GM23338 (cell line): ENCODE measurements at regions not wholly inside any gene's neighbourhood (a gene's known extent, or its start where the extent isn't known, plus 50 kb on each side); places are given as distances from the start of the nearest gene placed in this dataset.

Source experiments
- ATAC-seq: fragments of 200-7000 bp; cut with Tn5 transposase; 3 replicates; pipeline ENCODE4 v1.9.1; 2020
- DNase-seq: peaks from one replicate; pipeline ENCODE4 v3.0.0-alpha.2; 2015; ENCODE audit warnings: low spot score
- H2AFZ ChIP-seq: fragments of 200-600 bp; sonication (generic); 2 replicates; pipeline ENCODE4 v1.8.0; 2016; ENCODE audit warnings: antibody characterized with exemption, mild to moderate bottlenecking, moderate library complexity
- H3F3A ChIP-seq: fragments of 200-600 bp; sonication (generic); replicated peaks from 2 replicates; pipeline ENCODE4 v1.8.0; 2017; ENCODE audit warnings: antibody characterized with exemption, mixed run types, low read depth
- H3K27ac ChIP-seq: fragments of 200-600 bp; sonication (generic); 2 replicates; pipeline ENCODE4 v1.6.1; 2016; ENCODE audit warnings: low read depth
- H3K27me3 ChIP-seq: fragments of 200-600 bp; sonication (generic); 2 replicates; pipeline ENCODE4 v1.8.0; 2016; ENCODE audit warnings: mild to moderate bottlenecking, mixed run types, moderate library complexity; ENCODE audit not compliant: insufficient read depth
- H3K36me3 ChIP-seq: fragments of 200-600 bp; sonication (generic); 2 replicates; pipeline ENCODE4 v1.8.0; 2016; ENCODE audit warnings: mild to moderate bottlenecking; ENCODE audit not compliant: insufficient read depth
- H3K4me1 ChIP-seq: fragments of 200-600 bp; sonication (generic); 2 replicates; pipeline ENCODE4 v1.8.0; 2016; ENCODE audit warnings: mild to moderate bottlenecking, moderate library complexity; ENCODE audit not compliant: insufficient read depth
- H3K4me2 ChIP-seq: fragments of 200-600 bp; sonication (generic); 2 replicates; pipeline ENCODE4 v1.7.1; 2017; ENCODE audit warnings: mixed run types
- H3K4me3 ChIP-seq: fragments of 200-600 bp; sonication (generic); 2 replicates; pipeline ENCODE4 v1.6.1; 2016; ENCODE audit warnings: mixed run types
- H3K79me2 ChIP-seq: fragments of 200-600 bp; sonication (generic); replicated peaks from 2 replicates; pipeline ENCODE4 v1.8.0; 2017; ENCODE audit warnings: mild to moderate bottlenecking; ENCODE audit not compliant: insufficient read depth
- H3K9me2 ChIP-seq: fragments of 200-600 bp; sonication (generic); 2 replicates; pipeline ENCODE4 v1.8.0; 2017; ENCODE audit not compliant: insufficient read depth
- H4K20me1 ChIP-seq: fragments of 200-600 bp; sonication (generic); replicated peaks from 2 replicates; pipeline ENCODE4 v1.8.0; 2017; ENCODE audit warnings: mild to moderate bottlenecking; ENCODE audit not compliant: insufficient read depth
- H3K27ac Mint-ChIP-seq: 2 replicates; pipeline ENCODE4 v1.8.0; 2020; ENCODE audit warnings: inconsistent platforms, mild to moderate bottlenecking, moderate library complexity, mixed read lengths
- H3K27me3 Mint-ChIP-seq: 3 replicates; pipeline ENCODE4 v1.8.0; 2022; ENCODE audit warnings: low read depth, mild to moderate bottlenecking, moderate library complexity, mixed read lengths, inconsistent platforms; ENCODE audit not compliant: insufficient read depth, poor library complexity
- H3K36me3 Mint-ChIP-seq: 3 replicates; pipeline ENCODE4 v1.8.0; 2021; ENCODE audit warnings: low read depth, mild to moderate bottlenecking, inconsistent platforms, moderate library complexity, mixed read lengths
- H3K4me1 Mint-ChIP-seq: 3 replicates; pipeline ENCODE4 v1.8.0; 2020; ENCODE audit warnings: mild to moderate bottlenecking, inconsistent platforms, mixed read lengths
- H3K4me3 Mint-ChIP-seq: 3 replicates; pipeline ENCODE4 v1.8.0; 2021; ENCODE audit warnings: moderate library complexity, mild to moderate bottlenecking, inconsistent platforms, mixed read lengths
- H3K9me3 Mint-ChIP-seq: 3 replicates; pipeline ENCODE4 v1.8.0; 2020; ENCODE audit warnings: moderate library complexity, mild to moderate bottlenecking, inconsistent platforms, mixed read lengths
- CREB1 ChIP-seq: fragments of 250-450 bp; sonication (Bioruptor Pico); IDR thresholded peaks from 2 replicates; pipeline ENCODE4 v1.5.0; 2020; ENCODE audit warnings: low read depth, mild to moderate bottlenecking, moderate library complexity
- CTCF ChIP-seq, 2 experiments: fragments of 200-600 bp in 1 of 2; sonication (generic) in 1 of 2; conservative IDR thresholded peaks; 2 replicates each; pipeline versions ENCODE4 v1.5.1 to v1.6.1; 2016 to 2017; ENCODE audit warnings: antibody characterized with exemption in 2 of 2, low read depth in 2 of 2, mild to moderate bottlenecking in 2 of 2, moderate library complexity in 1 of 2
- ETS1 ChIP-seq: IDR thresholded peaks from 2 replicates; pipeline ENCODE4 v1.6.1; 2016; ENCODE audit warnings: antibody characterized with exemption
- EZH2 ChIP-seq: fragments of 200-600 bp; sonication (generic); IDR thresholded peaks from one replicate; pipeline ENCODE4 v1.8.0; 2017; ENCODE audit warnings: antibody characterized with exemption, mild to moderate bottlenecking, low read depth; ENCODE audit not compliant: unreplicated experiment
- EZH2phosphoT487 ChIP-seq: fragments of 200-600 bp; sonication (generic); IDR thresholded peaks from one replicate; pipeline ENCODE4 v1.8.1; 2018; ENCODE audit warnings: antibody characterized with exemption; ENCODE audit not compliant: unreplicated experiment
- JUNB ChIP-seq: IDR thresholded peaks from one replicate; pipeline ENCODE4 v1.6.1; 2016; ENCODE audit warnings: antibody characterized with exemption; ENCODE audit not compliant: unreplicated experiment
- NANOG ChIP-seq: IDR thresholded peaks from 2 replicates; pipeline ENCODE4 v1.6.1; 2016; ENCODE audit warnings: antibody characterized with exemption, borderline replicate concordance
- POLR2AphosphoS5 ChIP-seq: IDR thresholded peaks from 2 replicates; pipeline ENCODE4 v1.6.1; 2016; ENCODE audit warnings: antibody characterized with exemption, low read depth
- REST ChIP-seq: IDR thresholded peaks from one replicate; pipeline ENCODE4 v1.6.1; 2018; ENCODE audit warnings: antibody characterized with exemption; ENCODE audit not compliant: unreplicated experiment
- STAT1 ChIP-seq: IDR thresholded peaks from one replicate; pipeline ENCODE4 v1.6.1; 2016; ENCODE audit warnings: antibody characterized with exemption; ENCODE audit not compliant: unreplicated experiment
- ZNF114 ChIP-seq: fragments of 250-450 bp; sonication (Bioruptor Pico); IDR thresholded peaks from 2 replicates; pipeline ENCODE4 v1.5.0; 2020; ENCODE audit warnings: mild to moderate bottlenecking, moderate library complexity

- TF ChIP-seq REST (no peak), STAT1 (no peak), ZNF114 (CRISPR knock-in tag) (no peak), JUNB (no peak), EZH2phosphoT487 (no peak), NANOG (no peak), POLR2AphosphoS5 (no peak)
Observed at GRCh38 chr17:14950686-14951085, 314.4 kb downstream of the PMP22 start (continued).

- H3K4me1 Mint-ChIP-seq = no peaks in the 10 kb centered on the region
- no peaks in the 10 kb centered on the region for H3F3A ChIP-seq
- H3K36me3 Mint-ChIP-seq = no peaks in the 10 kb centered on the region; the same call in 2 of the 3 replicates
- H3K79me2 ChIP-seq = no peaks in the 10 kb centered on the region
- no peak overlapping the region for H3K27ac Mint-ChIP-seq
- no peak overlapping the region for H3K4me2 ChIP-seq
- no peaks in the 10 kb centered on the region; the same call in 2 of the 3 replicates for H3K9me3 Mint-ChIP-seq
- DNase-seq = no peak
- no peak overlapping the region for H3K4me3 ChIP-seq
- no peak overlapping the region for H3K27ac ChIP-seq
- no peaks in the 10 kb centered on the region for H3K4me1 ChIP-seq
- H2AFZ ChIP-seq = no peak overlapping the region
- no peaks in the 10 kb centered on the region for H3K36me3 ChIP-seq
- no peak for ATAC-seq
- no peaks in the 10 kb centered on the region for H3K27me3 Mint-ChIP-seq
- H3K9me2 ChIP-seq = peaks cover 17% of the 10 kb centered on the region
- H4K20me1 ChIP-seq = no peaks in the 10 kb centered on the region
- H3K27me3 ChIP-seq = no peaks in the 10 kb centered on the region
- H3K4me3 Mint-ChIP-seq = no peak overlapping the region
- TF ChIP-seq ETS1 (no peak), JUNB (no peak), STAT1 (no peak), CREB1 (no peak), POLR2AphosphoS5 (no peak), NANOG (no peak), ZNF114 (CRISPR knock-in tag) (no peak), CTCF (conservative IDR thresholded peaks at IDR 0.05; ENCODE audit: low read depth in 2 of 2) (no peak), EZH2 (no peak)
Observed at GRCh38 chr17:14950216-14950615, 314.9 kb downstream of the PMP22 start.
